NCI-H82 treated with DMSO at 0.1 percent for 48 hours (cell line): ENCODE measurements at regions not wholly inside any gene's neighbourhood (a gene's known extent, or its start where the extent isn't known, plus 50 kb on each side); places are given as distances from the start of the nearest gene placed in this dataset.

ENCODE experiments used
- DNase-seq: peaks from one replicate; lab custom pipeline; 2025; ENCODE audit not compliant: unreplicated experiment; lab: John Stamatoyannopoulos, UW

GRCh38 chr12:76223869-76224268, 124.3 kb downstream of the BBS10 start:
- no peak for DNase-seq

DNA sequence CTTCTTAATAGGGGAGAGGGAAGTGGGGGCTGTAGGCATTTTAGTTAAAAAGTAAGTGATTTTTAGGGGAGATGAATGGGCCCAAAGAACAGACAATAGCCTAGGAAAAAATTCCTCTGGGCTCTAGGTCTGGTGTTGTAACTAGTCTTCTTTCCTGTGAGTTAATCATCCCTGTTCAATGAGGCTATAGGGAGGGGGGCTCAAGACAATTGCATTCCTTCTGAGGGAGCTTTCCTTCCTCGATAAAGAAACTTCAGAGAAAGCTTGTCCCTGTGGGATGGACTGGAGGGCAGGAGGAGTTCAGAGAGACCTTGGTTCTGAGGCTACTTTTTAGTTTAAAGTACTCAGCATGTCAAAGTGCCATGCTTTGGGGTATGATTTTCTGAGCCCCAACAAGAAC, 127.2 kb downstream of the BBS10 start:
- DNase-seq, result no peak

- no peak for DNase-seq
Observed at GRCh38 chr12:76219806-76220205, 128.4 kb downstream of the BBS10 start.

DNA sequence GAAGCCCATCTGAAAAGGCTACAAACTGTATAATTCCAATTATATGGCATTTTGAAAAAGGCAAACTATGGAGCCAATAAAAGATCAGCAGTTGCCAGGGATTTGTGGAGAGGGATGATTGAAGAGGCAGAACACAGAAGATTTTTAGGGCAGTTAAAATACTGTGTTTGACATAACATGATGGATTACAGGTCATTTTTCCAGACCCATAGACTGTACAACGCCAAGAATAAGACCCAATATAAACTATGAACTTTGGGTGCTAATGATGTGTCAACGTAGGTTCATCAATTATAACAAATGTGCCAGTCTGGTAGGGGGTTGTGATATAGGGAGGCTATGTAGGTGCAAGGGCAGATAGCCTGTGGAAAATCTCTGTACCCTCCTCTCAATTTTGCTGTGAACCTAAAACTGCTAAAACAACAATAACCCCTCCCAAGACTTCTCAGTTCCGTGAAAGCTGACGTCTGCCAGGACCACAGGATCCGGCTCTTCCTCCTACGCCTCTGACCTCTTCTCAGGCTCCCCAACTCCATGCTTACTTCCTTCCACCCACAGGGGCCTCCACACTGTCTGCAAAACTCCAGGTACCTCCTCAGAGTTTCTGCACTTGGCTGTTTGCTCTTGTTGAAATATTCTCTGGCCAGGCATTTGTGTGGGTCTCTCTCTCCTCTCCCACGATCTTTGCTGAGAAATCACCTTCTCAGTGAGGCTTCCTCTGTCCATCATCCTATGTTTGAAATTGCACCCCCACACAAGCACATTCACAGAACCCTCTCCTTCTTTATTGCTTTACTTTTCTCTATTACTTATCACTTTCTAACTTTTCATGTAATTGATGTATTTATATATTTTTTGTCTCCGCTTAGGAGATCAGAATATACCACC, 131.4 kb downstream of the BBS10 start:
- no peak for DNase-seq

- no peak for DNase-seq
Observed at GRCh38 chr12:76208129-76208528, 123.6 kb upstream of the NAP1L1 start.

DNA sequence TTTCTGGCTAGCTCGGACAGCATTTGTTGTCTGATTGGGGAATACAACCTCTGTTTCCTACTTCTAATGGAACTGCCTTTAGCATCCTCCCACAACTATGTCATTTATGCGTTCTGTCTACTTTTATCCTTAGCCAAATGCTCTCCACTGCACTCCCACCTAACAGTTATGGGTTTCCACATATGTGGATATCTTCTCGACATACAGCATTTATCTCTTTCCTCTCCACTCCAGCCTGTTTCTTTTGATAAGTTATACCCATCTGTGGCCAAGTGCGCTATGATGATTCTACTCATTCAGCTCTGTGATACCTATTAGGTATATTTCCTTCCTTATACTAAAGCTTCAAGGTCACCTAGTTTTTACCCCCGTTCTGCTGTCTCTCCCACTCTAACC, 122.2 kb upstream of the NAP1L1 start:
- no peak for DNase-seq

GRCh38 chr12:76206039-76206676, 121.7 kb upstream of the NAP1L1 start:
- DNase-seq, result no peak

DNA sequence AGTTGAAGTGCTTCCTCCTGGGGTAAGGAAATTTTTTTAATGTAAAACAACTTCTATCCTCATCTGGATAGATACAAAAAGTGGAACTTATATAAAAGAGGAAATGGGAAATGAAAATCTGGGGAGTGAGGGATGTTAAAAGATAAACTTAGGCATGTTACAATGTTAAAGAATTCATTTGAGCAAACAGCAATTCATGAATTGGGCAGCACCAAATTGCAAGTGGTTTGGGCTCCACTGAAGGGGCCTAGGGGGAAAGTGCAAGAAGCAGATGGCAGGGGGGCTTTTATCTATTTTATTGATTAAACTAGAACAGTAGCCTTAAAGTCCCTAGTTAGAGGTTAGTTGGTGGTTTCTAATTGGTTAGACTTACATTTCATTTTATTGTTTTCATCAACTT, 118.1 kb upstream of the NAP1L1 start:
- no peak for DNase-seq

DNA sequence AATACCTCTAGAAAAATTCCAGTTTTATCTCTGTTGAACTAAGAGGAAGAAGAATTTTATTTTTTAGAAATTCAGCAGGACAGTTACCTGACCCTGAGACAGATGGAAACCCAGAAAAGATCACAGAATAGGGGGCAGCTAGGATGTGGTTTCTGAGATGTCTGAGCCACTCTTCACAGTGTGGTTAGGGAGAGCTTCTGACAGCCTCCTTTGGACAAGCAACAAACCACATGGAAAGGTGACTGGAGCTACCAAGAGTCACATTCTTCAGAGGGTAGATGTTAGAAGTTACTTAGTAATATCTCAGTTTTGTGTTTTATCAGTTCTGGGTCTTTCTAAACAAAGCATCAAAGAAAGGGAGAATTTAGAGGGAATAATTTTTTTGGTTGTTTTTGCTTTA, 117.3 kb upstream of the NAP1L1 start:
- no peak for DNase-seq

DNA sequence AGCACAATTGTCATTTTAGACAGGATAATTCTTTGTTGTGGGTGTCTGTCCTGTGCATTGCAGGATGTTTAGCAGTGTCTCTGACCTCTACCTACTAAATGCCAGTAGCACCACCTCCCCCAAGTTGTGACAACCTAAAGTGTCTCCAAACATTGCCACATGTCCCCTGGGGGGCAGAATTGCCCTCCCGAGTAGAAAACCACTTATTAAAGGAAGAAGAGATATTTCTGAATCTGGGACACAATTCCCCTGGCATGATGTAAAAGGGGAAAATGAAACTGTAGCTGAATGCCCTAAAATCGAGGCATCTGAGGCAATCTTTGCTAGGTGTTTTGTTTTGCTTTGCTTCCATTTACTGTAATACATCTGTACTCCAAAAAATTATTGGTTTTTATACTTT, 116.8 kb upstream of the NAP1L1 start:
- DNase-seq, result no peak

GRCh38 chr12:76199808-76200207, 115.3 kb upstream of the NAP1L1 start:
- DNase-seq, result no peak

GRCh38 chr12:76198839-76199238, 114.4 kb upstream of the NAP1L1 start:
- no peak for DNase-seq

- no peak for DNase-seq
Observed at GRCh38 chr12:76197283-76197682, 112.8 kb upstream of the NAP1L1 start.

GRCh38 chr12:76195920-76196319, 111.4 kb upstream of the NAP1L1 start:
- DNase-seq, result no peak

GRCh38 chr12:76194724-76195123, 110.2 kb upstream of the NAP1L1 start:
- DNase-seq, result no peak

- no peak for DNase-seq
Observed at GRCh38 chr12:76193961-76194360, 109.5 kb upstream of the NAP1L1 start.

- DNase-seq, result no peak
Observed at GRCh38 chr12:76192416-76192815, 107.9 kb upstream of the NAP1L1 start.

DNA sequence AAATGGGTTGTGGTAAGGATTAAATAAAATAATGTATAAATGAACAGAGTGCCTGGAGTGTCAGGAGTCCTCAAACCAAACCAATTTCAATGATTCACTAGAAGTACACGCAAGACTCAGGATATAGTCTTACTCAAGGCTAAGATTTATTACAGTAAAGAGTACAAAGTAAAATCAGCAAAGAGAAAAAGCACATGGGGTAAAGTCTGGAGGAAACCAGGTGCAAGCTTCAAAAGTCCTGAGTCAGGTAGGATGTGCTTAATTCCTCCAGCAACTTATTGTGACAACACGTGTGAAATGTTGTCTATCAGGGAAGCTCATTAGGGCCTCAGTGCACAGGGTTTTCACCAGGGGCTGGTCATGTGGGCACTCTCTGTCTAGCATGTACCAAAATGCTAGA, 105.8 kb upstream of the NAP1L1 start:
- DNase-seq, result no peak

DNA sequence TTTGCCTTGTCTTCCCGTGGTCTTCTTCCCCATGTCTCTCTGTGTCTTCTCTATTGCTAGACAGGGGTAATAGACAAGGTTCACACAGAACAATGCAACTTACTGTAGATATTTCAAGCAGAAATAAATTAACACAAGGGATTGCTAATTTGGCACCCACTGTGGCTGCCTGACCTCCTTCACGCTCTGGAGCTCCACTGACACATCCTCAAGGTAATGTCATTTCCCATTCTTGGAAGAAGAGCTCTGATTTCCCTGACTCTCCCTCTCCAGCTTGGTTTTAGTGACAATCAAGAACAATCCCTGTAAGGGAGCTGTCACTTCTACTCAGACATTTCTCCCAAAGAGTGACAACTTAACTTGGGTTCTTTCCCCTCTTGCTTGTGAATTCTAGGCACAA, 105.4 kb upstream of the NAP1L1 start:
- no peak for DNase-seq

DNA sequence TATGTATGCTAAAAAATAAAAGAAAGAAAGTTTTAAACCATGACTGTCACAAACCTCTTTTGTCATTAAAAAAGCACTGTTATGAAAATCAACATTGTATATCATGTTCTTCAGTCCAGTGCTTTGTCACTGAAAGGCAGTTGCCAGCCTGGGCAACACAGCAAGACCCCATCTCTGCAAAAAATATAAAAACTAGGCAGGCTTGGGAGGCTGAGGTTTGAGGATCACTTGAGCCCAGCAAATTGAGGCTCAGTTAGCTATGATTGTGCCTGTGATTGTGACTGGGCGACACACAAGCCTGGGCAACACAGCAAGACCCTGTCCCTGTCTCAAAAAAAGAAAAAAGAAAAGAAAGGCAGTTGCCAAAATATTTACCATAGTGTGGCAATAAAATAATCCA, 102.7 kb upstream of the NAP1L1 start:
- DNase-seq, result no peak

DNA sequence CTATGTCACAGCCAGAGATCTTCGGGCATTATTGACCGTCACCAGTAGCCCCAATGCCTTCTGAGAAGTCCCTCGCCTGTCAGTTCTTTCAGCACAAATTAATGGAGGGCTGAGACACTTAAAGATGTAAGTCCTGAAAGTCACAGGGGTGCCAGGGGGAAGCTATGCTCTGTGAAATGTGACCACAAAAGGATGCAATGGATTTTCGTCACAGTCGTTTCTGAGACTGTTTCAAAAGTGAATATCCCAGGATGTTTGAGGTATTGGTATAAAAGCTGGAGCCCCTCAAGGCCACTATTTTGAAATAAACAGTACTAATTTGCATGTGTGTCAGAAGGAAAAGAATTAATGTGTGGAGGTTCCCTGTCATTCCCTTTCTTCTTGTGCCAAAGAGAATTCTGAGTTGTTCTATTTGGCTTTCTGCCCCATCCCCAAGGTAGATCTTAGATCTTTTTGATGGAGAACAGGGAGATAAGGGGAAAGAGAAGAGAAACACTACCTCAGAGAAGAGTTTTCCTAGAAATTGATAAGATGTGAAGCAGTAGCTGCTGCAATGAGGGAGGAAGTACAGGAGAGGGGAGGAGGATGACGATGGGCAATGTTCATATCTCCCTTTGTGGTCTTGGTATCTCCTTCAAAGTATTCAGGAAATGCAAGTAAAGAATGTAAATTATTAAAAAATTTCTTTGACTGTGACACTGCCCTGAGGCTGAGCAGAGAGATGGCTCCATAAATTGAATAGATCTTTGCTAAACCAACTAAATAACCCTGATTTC, 101.8 kb upstream of the NAP1L1 start:
- no peak for DNase-seq
